Neural crest cell (in vitro differentiated cells): ENCODE measurements at regions not wholly inside any gene's neighbourhood (a gene's known extent, or its start where the extent isn't known, plus 50 kb on each side); places are given as distances from the start of the nearest gene placed in this dataset.
A peak's percentile ranks its signal among the peaks of the same experiment; 100 is the strongest.

Source experiments
- DNase-seq: peaks from one replicate; pipeline ENCODE4 v3.0.0; 2021; ENCODE audit warnings: low read depth, mixed read lengths, low spot score
- H3K27ac Mint-ChIP-seq: one replicate; pipeline ENCODE4 v1.8.0; 2021; ENCODE audit warnings: mild to moderate bottlenecking, mixed read lengths; ENCODE audit not compliant: unreplicated experiment
- H3K27me3 Mint-ChIP-seq: 2 replicates; pipeline ENCODE4 v1.8.0; 2021; ENCODE audit warnings: low read depth, mild to moderate bottlenecking, mixed read lengths
- H3K36me3 Mint-ChIP-seq: 2 replicates; pipeline ENCODE4 v1.8.0; 2021; ENCODE audit warnings: low read depth, mild to moderate bottlenecking, mixed read lengths
- H3K4me1 Mint-ChIP-seq: 2 replicates; pipeline ENCODE4 v1.8.0; 2021; ENCODE audit warnings: mixed read lengths
- H3K4me3 Mint-ChIP-seq: one replicate; pipeline ENCODE4 v1.8.0; 2021; ENCODE audit warnings: mild to moderate bottlenecking, mixed read lengths
- H3K9me3 Mint-ChIP-seq: 2 replicates; pipeline ENCODE4 v1.8.0; 2021; ENCODE audit warnings: mixed read lengths
- TF ChIP-seq, protein P1 (sequence below): fragments of 200-600 bp; sonication (generic); conservative IDR thresholded peaks from 2 replicates; pipeline ENCODE4 v1.5.0; 2021; ENCODE audit warnings: antibody characterized with exemption, mild to moderate bottlenecking

- Mint-ChIP-seq H3K27ac (no peak overlapping the region), H3K4me3 (no peak overlapping the region), H3K36me3 (no peaks in the 10 kb centered on the region), H3K4me1 (peaks cover 10% of the 10 kb centered on the region), H3K27me3 (no peaks in the 10 kb centered on the region), H3K9me3 (no peaks in the 10 kb centered on the region)
- TF ChIP-seq, protein P1, sequence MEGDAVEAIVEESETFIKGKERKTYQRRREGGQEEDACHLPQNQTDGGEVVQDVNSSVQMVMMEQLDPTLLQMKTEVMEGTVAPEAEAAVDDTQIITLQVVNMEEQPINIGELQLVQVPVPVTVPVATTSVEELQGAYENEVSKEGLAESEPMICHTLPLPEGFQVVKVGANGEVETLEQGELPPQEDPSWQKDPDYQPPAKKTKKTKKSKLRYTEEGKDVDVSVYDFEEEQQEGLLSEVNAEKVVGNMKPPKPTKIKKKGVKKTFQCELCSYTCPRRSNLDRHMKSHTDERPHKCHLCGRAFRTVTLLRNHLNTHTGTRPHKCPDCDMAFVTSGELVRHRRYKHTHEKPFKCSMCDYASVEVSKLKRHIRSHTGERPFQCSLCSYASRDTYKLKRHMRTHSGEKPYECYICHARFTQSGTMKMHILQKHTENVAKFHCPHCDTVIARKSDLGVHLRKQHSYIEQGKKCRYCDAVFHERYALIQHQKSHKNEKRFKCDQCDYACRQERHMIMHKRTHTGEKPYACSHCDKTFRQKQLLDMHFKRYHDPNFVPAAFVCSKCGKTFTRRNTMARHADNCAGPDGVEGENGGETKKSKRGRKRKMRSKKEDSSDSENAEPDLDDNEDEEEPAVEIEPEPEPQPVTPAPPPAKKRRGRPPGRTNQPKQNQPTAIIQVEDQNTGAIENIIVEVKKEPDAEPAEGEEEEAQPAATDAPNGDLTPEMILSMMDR = no peak
- DNase-seq = no peak
Observed at GRCh38 chr5:152632360-152632759, 227.3 kb upstream of the NMUR2 start.

GRCh38 chr5:152634586-152634985 is 229.5 kb upstream of the NMUR2 start:
- peaks cover 10% of the 10 kb centered on the region for H3K4me1 Mint-ChIP-seq
- H3K36me3 Mint-ChIP-seq = no peaks in the 10 kb centered on the region
- TF ChIP-seq, protein P1 = no peak
- no peak overlapping the region for H3K27ac Mint-ChIP-seq
- no peak overlapping the region for H3K4me3 Mint-ChIP-seq
- peak; percentile 9 for DNase-seq
- no peaks in the 10 kb centered on the region for H3K27me3 Mint-ChIP-seq
- no peaks in the 10 kb centered on the region for H3K9me3 Mint-ChIP-seq

GRCh38 chr5:152638996-152639552 is 234.0 kb upstream of the NMUR2 start:
- no peak for DNase-seq
- no peak overlapping the region for H3K4me3 Mint-ChIP-seq
- no peaks in the 10 kb centered on the region for H3K27me3 Mint-ChIP-seq
- no peaks in the 10 kb centered on the region for H3K9me3 Mint-ChIP-seq
- H3K36me3 Mint-ChIP-seq = no peaks in the 10 kb centered on the region
- H3K27ac Mint-ChIP-seq = no peak overlapping the region
- TF ChIP-seq, protein P1 = no peak
- peaks cover 8% of the 10 kb centered on the region for H3K4me1 Mint-ChIP-seq

- TF ChIP-seq, protein P1 = no peak
- Mint-ChIP-seq H3K9me3 (no peaks in the 10 kb centered on the region), H3K27me3 (no peaks in the 10 kb centered on the region), H3K4me3 (no peak overlapping the region), H3K27ac (no peak overlapping the region), H3K4me1 (no peaks in the 10 kb centered on the region), H3K36me3 (no peaks in the 10 kb centered on the region)
- DNase-seq = no peak
Observed at GRCh38 chr5:152641970-152642805, 237.1 kb upstream of the NMUR2 start.

DNA sequence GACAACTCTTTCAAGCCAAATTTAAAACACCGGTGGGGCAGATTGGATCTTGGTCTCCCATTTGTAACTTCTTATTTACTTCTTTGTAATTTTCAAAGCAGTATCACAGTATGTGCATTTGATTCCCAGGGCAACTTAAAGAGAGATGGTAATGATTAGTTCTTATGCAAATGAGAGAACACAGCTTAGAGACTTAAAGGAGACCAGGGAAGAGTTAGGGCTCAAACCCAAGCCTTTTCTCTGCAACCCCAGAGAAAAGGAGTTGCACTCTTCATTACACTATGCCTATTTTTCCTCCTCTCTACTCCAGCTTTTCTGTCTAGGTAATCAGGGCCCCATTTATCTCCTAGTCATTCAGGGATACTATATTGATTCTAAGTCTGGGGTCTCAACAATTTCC is 237.8 kb upstream of the NMUR2 start:
- TF ChIP-seq, protein P1 = no peak
- Mint-ChIP-seq H3K27ac (no peak overlapping the region), H3K27me3 (no peaks in the 10 kb centered on the region), H3K4me3 (no peak overlapping the region), H3K9me3 (no peaks in the 10 kb centered on the region), H3K36me3 (no peaks in the 10 kb centered on the region), H3K4me1 (no peaks in the 10 kb centered on the region)
- DNase-seq = no peak
